Activated gamma-delta T cell treated with Interleukin-2 at 50 U/mL for 16 hours (primary cell): ENCODE measurements at regions not wholly inside any gene's neighbourhood (a gene's known extent, or its start where the extent isn't known, plus 50 kb on each side); places are given as distances from the start of the nearest gene placed in this dataset.

ENCODE experiments used
- DNase-seq: peaks from one replicate; pipeline ENCODE4 v3.0.0-alpha.2; 2020

- no peak for DNase-seq
Measured at GRCh38 chr17:77507111-77507885, 366.5 kb downstream of the SEC14L1 start.

DNA sequence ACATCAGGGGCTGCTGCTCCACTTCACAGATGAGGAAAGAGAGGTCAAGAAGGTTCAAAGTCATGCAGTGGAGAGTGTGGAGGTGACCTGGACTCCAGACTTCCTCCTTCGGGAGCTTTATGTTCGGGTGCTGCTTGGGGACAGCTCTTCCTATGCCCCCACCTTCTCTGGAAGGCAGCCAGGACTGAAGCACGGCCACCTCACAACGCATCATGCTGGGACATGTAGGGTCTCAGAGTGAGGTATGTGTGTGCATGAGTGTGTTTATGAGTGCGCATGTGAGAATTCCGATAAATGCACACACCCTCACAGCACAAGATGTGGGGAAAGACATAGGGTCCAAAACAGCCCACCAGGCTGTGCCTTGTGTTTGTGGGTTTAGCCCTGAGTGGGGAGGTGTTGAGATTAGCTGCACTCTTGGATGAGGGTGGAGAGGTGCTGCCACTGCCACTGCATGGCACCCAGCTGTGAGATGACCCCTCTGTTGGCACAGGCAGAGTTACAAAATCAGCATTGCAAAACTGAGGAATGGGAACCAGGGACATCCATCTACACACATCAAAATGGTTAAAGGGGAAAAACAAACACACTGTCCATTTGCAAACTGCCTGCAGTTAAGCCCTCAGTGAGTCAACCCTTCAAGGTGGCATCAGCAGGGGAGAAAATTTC lies 367.4 kb downstream of the SEC14L1 start:
- DNase-seq: no peak

GRCh38 chr17:77509089-77509488 lies 368.3 kb downstream of the SEC14L1 start:
- no peak for DNase-seq

DNA sequence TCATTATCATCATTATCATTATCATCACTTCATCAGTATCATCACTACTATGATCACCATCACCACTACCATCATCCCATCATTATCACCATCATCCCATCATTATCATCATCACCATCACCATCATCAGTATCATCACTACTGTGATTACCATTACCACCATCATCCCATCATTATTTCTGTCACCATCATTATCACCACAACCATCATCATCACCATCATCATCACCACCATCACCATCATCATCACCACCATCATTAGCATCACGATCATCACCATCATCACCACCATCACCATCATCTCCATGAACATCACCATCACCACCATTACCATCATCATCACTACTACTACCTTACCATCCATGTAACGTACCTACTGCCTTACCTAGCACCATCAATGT lies 368.8 kb downstream of the SEC14L1 start:
- no peak for DNase-seq

DNA sequence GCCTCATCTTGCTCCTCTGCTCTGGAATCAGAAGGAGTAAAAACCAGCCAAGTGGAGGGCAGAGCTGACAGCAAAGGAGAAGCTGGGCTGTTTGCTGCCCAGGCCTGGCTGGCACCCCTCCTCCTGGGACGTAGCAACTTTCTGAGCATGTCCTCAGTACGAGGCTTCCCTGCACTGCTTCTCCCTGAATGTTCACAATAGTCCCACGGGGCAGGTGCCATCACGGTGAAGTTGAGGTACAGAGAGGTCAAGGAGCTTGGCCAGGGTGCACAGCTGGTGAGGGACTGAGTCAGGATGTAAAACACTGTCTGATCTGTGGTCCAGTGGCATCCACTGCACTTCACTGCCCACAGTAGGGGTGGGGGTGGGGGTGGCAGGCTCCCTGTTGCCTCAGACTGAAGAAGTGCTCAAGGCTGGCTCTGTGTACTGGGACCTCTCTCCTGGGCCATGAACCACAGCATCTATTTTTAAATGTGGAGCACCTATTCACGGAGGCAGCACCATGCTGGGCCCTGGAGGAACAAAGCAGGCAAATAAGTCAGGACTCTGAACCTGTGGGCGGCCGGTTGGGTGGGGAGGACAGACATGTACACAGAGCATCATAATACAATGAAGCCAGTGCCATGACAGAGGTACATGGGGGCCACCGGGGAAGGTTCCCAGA lies 369.5 kb downstream of the SEC14L1 start:
- no peak for DNase-seq

- DNase-seq: no peak
Measured at GRCh38 chr17:77511514-77512061, 370.8 kb downstream of the SEC14L1 start.

GRCh38 chr17:77512062-77512946 lies 371.5 kb downstream of the SEC14L1 start:
- no peak for DNase-seq

GRCh38 chr17:77513045-77513444 lies 372.3 kb downstream of the SEC14L1 start:
- no peak for DNase-seq

- no peak for DNase-seq
Measured at GRCh38 chr17:77515227-77515626, 374.5 kb downstream of the SEC14L1 start.

DNA sequence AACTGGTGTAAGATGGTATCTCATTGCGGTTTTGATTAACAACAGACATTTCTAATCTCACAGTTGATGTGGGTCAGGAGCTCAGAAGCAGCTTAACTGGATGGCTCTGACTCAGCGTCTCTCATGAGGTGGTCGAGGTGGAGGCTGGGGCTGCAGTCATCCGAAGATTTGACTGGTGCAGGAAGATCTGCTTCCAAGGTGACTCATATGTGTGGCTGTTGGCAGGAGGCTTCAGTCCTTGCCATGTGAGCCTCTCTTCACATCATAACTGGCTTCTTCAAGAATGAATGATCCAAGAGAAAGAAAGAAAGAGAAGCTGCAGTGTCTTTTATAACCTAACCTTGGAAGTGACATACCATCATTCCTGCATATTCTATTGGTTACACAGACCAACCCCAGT lies 376.1 kb downstream of the SEC14L1 start:
- no peak for DNase-seq

DNA sequence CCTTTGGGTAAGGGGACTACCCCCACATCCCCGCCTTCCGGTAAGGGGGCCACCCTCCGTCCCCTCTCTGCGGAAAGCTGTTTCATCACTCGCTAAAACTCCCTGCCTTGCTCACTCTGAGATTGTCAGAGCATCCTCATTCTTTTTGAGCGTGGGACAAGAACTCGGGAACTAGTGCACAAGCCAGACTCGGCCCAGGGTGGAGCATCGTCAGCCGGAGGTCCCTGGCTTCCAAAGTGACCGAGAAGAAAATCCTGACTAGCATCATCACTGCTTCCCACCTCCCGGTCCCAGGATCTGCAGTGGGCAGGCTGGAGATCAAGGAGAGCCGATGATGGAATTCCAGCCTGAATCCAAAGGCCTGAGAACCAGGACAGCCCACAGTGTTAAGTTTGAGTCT lies 380.3 kb downstream of the SEC14L1 start:
- DNase-seq: no peak

- DNase-seq: no peak
Measured at GRCh38 chr17:77523540-77523939, 382.8 kb downstream of the SEC14L1 start.

- no peak for DNase-seq
Measured at GRCh38 chr17:77526259-77526711, 385.5 kb downstream of the SEC14L1 start.

- DNase-seq: no peak
Measured at GRCh38 chr17:77526728-77527350, 386.1 kb downstream of the SEC14L1 start.

GRCh38 chr17:77527409-77527808 lies 386.6 kb downstream of the SEC14L1 start:
- DNase-seq: no peak

GRCh38 chr17:77527836-77528505 lies 387.2 kb downstream of the SEC14L1 start:
- no peak for DNase-seq

GRCh38 chr17:77528516-77529327 lies 388.0 kb downstream of the SEC14L1 start:
- peak; percentile 14 for DNase-seq

DNA sequence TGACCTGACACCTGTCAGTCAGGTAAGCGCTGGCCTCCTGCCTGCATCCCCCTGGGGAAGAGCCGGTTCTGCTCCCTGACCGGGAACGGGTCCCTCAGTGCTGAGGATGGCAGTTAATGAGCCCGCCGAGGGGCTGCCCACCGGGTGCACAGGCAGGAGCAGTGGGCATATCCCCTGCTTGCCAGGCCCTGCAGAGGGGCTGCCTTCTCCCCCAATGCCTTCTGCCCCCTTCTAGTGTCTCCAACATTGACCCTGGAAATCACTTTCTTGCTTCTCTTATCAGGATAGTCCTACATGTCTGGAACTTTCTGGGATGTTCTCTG lies 388.5 kb downstream of the SEC14L1 start:
- DNase-seq: no peak

DNA sequence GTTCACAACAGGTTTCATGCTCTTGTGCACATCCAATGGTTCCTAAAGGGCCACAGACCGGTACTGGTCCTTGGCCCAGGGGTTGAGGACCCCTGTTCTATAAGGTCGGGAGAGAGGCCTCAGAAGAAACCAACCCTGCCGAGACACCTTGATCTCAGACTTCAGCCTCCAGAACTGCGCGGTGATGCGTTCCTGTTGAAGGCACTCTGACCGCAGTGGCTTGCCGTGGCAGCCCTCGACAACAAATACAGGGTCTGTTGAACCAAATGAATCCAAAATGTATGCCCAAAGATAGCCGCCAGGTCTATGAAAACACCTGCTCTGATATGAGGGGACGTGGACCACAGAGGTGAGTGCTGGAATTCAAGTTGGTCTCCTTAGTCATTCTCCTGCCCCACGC lies 389.8 kb downstream of the SEC14L1 start:
- no peak for DNase-seq

DNA sequence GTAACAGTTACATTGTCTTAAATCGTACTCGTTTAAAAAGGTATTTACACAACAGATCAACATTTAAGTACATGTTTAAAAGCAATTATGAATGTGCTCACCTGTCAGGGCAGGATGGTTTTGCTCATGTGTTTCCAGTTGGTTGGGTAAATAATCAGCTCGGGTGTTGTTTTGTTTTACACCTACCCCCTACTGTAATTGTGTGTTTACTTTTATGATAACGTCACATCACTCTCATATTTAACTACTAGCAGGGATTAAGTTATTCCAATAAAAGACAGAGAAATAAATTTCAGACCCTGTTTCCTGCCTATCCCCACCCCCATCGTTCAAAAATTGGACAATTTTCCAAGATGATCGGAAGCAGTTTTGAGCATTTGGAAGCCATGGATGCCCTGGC lies 390.2 kb downstream of the SEC14L1 start:
- DNase-seq: no peak

DNA sequence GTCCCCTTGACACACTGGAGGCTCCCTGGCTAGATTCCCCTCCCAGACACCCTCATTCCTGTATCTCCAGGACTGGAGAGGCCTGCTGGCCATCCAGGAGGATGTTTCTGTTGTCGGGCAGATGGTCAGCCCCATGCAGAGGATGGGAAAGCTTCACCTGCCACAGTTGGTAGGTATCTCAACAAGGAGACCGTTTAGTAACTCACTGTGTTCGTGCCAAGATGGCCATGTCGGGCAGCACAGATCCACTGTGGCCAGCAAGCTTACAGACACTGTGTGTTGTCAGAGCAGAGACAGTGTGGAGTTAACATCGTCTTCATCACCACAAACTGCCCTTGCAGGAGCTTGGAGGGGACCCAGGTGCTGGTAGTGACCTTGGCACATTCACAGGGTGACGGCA lies 390.9 kb downstream of the SEC14L1 start:
- DNase-seq: no peak
